Ishikawa (cell line): ENCODE measurements at regions not wholly inside any gene's neighbourhood (a gene's known extent, or its start where the extent isn't known, plus 50 kb on each side); places are given as distances from the start of the nearest gene placed in this dataset.
A peak's percentile ranks its signal among the peaks of the same experiment; 100 is the strongest.

ENCODE experiments used
- CEBPB ChIP-seq: IDR thresholded peaks from 2 replicates; pipeline ENCODE4 v1.6.1; 2012
- CREB1 ChIP-seq: IDR thresholded peaks from 2 replicates; pipeline ENCODE4 v1.6.1; 2012; ENCODE audit warnings: low read depth
- EGR1 ChIP-seq: IDR thresholded peaks from 2 replicates; pipeline ENCODE4 v1.6.1; 2012
- EP300 ChIP-seq: IDR thresholded peaks from 2 replicates; pipeline ENCODE4 v1.6.1; 2012; ENCODE audit warnings: borderline replicate concordance
- FOXM1 ChIP-seq: IDR thresholded peaks from 2 replicates; pipeline ENCODE4 v1.6.1; 2012; ENCODE audit warnings: low read depth, borderline replicate concordance
- NFIC ChIP-seq: IDR thresholded peaks from 2 replicates; pipeline ENCODE4 v1.6.1; 2012
- RAD21 ChIP-seq: IDR thresholded peaks from 2 replicates; pipeline ENCODE4 v1.6.1; 2012; ENCODE audit warnings: low read depth
- REST ChIP-seq: IDR thresholded peaks from 2 replicates; pipeline ENCODE4 v1.6.1; 2012; ENCODE audit warnings: low read depth, mild to moderate bottlenecking
- TAF1 ChIP-seq: IDR thresholded peaks from 2 replicates; pipeline ENCODE4 v1.6.1; 2012; ENCODE audit warnings: low read depth, mild to moderate bottlenecking
- TCF12 ChIP-seq: IDR thresholded peaks from 2 replicates; pipeline ENCODE4 v1.6.1; 2012; ENCODE audit warnings: low read depth
- TEAD4 ChIP-seq: IDR thresholded peaks from 2 replicates; pipeline ENCODE4 v1.6.1; 2012
- USF1 ChIP-seq: IDR thresholded peaks from 2 replicates; pipeline ENCODE4 v1.6.1; 2012
- YY1 ChIP-seq: IDR thresholded peaks from 2 replicates; pipeline ENCODE4 v1.6.1; 2012; ENCODE audit warnings: low read depth
- ZBTB7A ChIP-seq: IDR thresholded peaks from 2 replicates; pipeline ENCODE4 v1.6.1; 2012; ENCODE audit warnings: low read depth
- TF ChIP-seq, protein P1 (sequence below): IDR thresholded peaks from 2 replicates; pipeline ENCODE4 v1.6.1; 2012

GRCh38 chr4:12359420-12359819 is 930.7 kb upstream of the HS3ST1 start:
- TF ChIP-seq YY1 (no peak), RAD21 (no peak), NFIC (no peak), TEAD4 (no peak), EP300 (no peak), TAF1 (no peak), TCF12 (no peak), EGR1 (no peak), ZBTB7A (no peak), CREB1 (no peak), FOXM1 (no peak), REST (no peak), CEBPB (no peak), USF1 (no peak)
- TF ChIP-seq, protein P1, sequence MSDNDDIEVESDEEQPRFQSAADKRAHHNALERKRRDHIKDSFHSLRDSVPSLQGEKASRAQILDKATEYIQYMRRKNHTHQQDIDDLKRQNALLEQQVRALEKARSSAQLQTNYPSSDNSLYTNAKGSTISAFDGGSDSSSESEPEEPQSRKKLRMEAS: no peak

DNA sequence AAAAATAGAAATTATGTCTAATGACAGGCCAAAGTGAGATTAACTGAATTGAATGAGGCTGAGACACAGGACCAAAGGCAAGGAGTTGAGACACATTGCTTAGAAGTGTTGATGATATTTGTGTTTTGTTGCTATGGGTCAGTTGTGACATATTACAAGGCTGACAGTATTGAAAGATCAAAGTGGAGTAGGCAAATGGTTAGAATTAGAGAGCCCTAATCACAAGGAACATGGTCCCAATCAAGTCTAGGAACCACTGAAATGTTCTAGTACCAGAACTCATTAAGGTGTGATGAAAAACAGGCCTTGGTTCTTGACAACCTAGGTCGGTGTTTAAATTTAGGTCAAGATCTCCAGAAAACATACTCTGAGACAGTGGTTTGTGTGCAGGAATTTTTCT is 896.3 kb upstream of the HS3ST1 start:
- TF ChIP-seq USF1: no peak
- no peak for TF ChIP-seq TEAD4
- no peak for TF ChIP-seq CREB1
- no peak for TF ChIP-seq REST
- TF ChIP-seq EGR1: no peak

DNA sequence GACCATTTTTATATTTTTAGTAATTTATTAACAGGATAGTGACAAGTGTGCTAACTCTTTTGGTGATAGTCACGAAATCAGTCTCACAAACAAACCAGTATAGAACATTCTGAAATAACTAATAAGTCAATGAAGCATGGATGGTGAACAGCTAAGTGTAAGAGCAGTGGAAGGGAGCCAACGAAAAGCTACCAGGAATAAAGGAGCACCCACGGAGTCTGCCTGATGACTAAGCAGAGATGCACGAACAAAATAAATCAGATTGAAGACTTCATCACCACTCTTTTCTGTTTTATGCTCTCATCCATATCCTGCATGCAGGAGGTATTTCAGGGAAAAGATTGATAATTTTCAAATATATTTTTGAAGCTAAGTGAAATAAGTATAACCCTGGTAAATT is 891.1 kb upstream of the HS3ST1 start:
- TF ChIP-seq, protein P1: no peak
- TF ChIP-seq ZBTB7A: no peak
- TF ChIP-seq RAD21: no peak
- TF ChIP-seq USF1: no peak
- TF ChIP-seq REST: no peak
- no peak for TF ChIP-seq FOXM1
- TF ChIP-seq TEAD4: no peak
- TF ChIP-seq CEBPB: no peak
- TF ChIP-seq TAF1: no peak
- no peak for TF ChIP-seq EGR1
- no peak for TF ChIP-seq EP300
- no peak for TF ChIP-seq NFIC
- no peak for TF ChIP-seq TCF12
- no peak for TF ChIP-seq YY1
- no peak for TF ChIP-seq CREB1

GRCh38 chr4:12304905-12305304 is 876.2 kb upstream of the HS3ST1 start:
- TF ChIP-seq FOXM1: no peak
- TF ChIP-seq REST: peak; percentile 39; the same call in 1 of the 2 replicates
